Right forelimb (tissue), 1 donor: ENCODE measurements at regions not wholly inside any gene's neighbourhood (a gene's known extent, or its start where the extent isn't known, plus 50 kb on each side); places are given as distances from the start of the nearest gene placed in this dataset.
"Not testable (repeated sequence)": the region's sequence is repeated elsewhere in the genome, so short reads cannot be mapped to it uniquely, and the experiment has no call there.

Source experiments
- DNase-seq: peaks from one replicate; pipeline ENCODE4 v3.0.0-alpha.2; 2018

DNA sequence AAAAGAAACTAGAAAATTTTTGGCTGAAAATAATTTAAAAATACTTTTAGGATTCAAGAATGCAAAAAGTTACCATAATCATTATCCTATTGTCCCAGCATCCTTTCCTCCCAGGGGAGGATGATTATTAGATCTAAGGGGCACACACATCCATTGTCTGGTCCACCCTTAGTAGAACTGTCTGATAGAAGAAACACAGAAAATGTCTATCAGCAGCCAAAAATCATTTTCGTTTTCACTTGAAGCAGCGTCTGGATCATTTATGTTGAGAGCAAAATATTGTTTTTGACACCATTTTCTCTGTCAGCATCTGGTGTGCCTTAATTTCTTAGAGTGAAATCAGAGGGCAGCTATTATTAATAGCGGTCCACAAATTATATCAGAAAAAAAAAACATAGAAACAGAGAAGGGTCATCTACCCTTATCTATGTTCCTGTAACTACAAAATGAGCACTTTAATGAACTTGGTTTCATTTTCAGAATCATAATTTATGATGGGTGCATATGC, 446.3 kb downstream of the TRAM1L1 start:
- DNase-seq = no peak

DNA sequence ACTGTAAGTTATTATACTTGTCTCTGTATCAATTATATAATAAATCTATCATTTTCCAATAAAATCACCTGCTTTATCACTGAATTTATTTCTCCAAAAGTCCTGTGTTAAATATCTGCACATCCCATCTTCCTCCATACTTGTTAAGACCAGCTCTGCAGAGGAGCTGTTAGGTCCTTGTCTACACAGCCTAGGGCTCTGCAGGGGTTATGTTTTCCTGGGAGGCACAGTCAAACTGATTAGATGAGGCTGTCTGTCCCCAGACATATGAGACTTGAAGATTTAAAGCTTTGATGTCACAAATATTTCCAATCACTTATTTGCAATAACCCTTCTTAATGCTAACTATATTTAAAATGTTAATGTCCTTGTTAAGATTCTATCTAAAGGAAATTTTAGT, 446.8 kb downstream of the TRAM1L1 start:
- DNase-seq = no peak

GRCh38 chr4:116636917-116637316, 448.5 kb downstream of the TRAM1L1 start:
- DNase-seq = no peak

DNA sequence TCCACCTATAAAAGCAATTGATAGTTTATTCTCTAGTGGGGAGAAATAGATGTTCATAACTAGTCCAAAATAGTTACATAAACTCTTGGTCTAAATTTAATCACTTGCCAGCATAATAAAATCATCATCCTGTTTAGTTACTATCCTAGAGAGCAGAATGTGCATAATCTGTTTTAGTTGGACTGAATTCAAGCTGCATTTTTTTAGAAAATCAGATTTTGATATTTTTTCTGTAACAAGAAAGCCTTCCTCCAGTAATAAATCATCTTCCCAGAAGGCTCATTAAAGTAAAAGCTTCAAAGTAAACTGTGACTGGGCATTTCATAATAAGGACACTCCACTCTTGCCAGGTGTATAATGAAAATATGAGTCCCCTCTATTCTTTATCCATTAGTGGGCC, 453.1 kb downstream of the TRAM1L1 start:
- no peak for DNase-seq

- no peak for DNase-seq
These were observed 456.8 kb downstream of the TRAM1L1 start for GRCh38 chr4:116628598-116628997.

GRCh38 chr4:116627545-116627944, 457.8 kb downstream of the TRAM1L1 start:
- DNase-seq = no peak

DNA sequence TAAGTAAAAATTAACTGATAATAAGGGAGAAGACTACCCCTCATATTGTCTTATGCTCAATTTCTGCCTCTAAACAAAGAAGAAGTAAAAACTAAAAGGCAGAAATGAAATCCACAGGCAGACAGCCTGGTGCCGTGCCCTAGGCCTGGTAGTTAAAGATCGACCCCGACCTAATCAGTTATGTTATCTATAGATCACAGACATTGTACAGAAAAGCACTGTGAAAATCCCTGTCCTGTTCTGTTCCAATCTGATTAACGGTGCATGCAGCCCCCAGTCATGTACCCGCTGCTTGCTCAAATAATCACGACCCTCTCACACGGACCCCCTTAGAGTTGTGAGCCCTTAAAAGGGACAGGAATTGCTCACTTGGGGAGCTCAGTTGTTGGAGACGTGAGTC, 465.9 kb downstream of the TRAM1L1 start:
- not testable (repeated sequence) for DNase-seq

- DNase-seq = no peak
These were observed 466.7 kb downstream of the TRAM1L1 start for GRCh38 chr4:116618638-116619037.

DNA sequence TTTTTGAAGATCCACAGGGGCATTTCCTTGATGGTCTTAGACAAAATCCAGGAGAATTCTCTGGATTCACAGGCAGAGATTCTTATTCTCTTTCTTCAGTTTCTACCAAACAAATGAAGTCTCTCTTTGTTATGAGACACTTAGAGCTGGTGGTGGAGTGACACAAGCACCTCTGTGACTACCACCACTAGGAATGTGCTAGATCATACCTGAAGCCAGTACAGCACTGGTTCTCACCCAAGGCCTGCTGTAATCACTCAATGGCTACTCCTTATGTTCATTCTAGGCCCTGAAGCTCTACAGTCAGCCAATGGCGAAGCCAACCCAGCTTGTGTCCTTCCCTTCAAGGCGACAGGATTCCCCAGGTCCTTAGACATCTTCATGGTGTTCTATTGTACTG, 482.3 kb downstream of the TRAM1L1 start:
- DNase-seq = no peak

DNA sequence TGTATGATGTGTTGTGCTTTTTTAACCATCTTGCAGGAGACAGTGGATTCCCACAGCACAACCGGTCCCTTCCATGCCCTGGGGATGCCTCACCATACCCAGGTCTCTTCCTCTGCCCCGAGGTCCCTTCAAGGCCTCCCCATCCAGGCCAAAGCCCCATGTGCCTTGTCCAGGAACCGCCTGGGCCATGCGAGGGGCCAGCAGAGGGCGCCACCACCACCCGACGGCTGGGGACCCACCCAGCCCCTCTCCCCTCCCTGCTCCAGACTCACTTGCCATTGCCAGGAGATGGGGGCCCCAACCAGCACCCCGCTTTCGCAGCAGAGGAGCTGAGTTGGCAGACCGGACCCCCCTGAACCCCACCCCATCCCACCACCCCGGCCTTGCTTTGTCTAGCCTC, 485.5 kb downstream of the TRAM1L1 start:
- DNase-seq = no peak

GRCh38 chr4:116598980-116599789, 486.2 kb downstream of the TRAM1L1 start:
- no peak for DNase-seq

DNA sequence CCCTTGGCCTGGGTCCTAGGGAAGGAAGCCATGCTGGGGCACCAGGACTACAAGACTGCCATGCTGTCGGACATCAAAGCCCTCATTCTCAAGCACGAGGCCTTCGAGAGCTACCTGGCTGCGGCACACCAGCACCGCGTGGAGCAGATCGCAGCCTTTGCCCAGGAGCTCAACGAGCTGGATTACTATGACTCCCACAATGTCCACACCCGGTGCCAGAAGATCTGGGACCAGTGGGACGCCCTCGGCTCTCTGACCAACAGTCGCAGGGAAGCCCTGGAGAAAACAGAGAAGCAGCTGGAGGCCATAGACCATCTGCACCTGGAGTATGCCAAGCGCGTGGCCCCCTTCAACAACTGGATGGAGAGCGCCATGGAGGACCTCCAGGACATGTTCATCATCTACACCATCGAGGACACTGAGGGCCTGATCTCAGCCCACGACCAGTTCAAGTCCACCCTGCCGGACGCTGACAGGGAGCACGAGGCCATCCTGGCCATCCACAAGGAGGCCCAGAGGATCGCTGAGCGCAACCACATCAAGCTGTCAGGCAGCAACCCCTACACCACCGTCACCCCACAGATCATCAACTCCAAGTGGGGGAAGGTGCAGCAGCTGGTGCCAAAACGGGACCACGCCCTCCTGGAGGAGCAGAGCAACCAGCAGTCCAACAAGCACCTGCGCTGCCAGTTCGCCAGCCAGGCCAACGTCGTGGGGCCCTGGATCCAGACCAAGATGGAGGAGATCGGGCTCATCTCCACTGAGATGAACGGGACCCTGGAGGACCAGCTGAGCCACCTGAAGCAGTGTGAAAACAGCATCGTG, 487.0 kb downstream of the TRAM1L1 start:
- DNase-seq = no peak

GRCh38 chr4:116590648-116591047, 494.7 kb downstream of the TRAM1L1 start:
- DNase-seq = no peak

GRCh38 chr4:116588783-116589182, 496.6 kb downstream of the TRAM1L1 start:
- DNase-seq = no peak

DNA sequence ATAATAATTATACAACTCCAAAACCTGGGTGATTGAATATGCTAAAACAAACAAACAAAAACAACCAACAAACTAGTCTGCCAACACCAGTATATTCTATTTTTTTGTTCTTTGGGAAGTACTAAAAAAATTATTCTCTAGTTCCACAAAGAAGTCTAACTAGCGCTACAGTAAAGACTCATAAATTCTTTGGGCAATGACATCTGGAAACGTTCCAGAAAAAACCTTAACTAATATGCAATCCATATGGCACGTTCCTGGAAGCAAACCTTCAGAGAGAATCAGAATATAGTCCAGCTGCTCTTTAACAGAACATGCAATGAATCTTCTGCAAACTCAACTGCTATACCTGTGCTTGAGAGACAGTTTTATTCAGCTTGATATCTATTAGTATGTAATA, 500.1 kb downstream of the TRAM1L1 start:
- DNase-seq = no peak

DNA sequence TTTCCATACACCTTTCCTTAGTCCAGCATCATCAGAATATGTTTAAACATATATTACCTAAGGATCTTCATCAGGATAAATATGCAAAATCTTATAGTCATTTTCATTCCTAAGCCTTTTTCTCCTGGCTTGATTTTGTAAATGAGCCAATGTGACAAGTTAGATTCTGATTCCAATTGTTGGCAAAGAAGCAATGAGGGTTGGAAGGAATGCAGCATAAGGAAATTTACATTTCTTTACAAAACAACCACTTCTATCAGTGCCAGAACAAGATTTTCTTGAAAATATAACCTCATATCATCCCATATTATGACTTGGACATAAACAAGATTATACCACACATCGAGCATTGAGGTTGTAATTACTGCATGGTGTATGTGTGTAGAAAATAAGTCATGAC, 508.1 kb downstream of the TRAM1L1 start:
- DNase-seq = no peak

- DNase-seq = no peak
These were observed 511.8 kb downstream of the TRAM1L1 start for GRCh38 chr4:116573540-116573939.

- no peak for DNase-seq
These were observed 523.6 kb downstream of the TRAM1L1 start for GRCh38 chr4:116561768-116562167.

DNA sequence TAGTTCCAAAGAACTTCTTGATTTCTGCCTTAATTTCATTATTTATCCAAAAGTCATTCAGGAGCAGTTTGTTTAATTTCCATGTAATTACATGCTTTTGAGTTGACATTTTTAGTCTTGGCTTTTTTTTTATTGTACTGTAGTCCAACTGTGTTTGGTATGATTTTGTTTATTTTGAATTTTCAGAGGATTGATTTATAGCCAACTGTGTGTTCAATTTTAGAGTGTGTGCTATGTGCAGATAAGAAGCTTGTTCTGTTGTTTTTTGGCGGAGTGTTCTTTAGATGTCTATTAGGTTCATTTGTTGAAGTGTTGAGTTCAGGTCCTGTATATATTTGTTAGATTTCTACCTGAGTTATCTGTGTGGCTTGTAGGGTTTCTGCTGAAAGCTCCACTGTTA, 533.6 kb downstream of the TRAM1L1 start:
- DNase-seq = no peak

GRCh38 chr4:116547632-116548031, 537.7 kb downstream of the TRAM1L1 start:
- DNase-seq = no peak

GRCh38 chr4:116546759-116547158, 538.6 kb downstream of the TRAM1L1 start:
- DNase-seq = no peak

GRCh38 chr4:116544946-116545345, 540.4 kb downstream of the TRAM1L1 start:
- no peak for DNase-seq

DNA sequence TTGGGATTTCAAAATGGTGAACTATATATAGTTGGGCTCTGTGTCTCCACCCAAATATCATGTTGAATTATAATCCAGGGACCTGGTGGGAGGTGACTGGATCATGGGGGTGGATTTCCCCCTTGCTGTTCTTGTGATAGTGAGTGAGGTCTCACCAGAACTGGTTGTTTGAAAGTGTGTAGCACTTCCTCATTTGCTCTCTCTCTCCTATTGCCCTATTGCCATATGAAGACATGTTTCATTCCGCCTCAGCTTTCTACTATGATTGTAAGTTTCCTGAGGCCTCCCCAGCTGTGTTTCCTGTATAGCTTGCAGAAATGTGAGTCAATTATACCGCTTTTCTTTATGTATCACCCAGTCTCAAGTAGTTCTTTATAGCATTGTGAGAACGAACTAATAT, 545.6 kb downstream of the TRAM1L1 start:
- DNase-seq = no peak

DNA sequence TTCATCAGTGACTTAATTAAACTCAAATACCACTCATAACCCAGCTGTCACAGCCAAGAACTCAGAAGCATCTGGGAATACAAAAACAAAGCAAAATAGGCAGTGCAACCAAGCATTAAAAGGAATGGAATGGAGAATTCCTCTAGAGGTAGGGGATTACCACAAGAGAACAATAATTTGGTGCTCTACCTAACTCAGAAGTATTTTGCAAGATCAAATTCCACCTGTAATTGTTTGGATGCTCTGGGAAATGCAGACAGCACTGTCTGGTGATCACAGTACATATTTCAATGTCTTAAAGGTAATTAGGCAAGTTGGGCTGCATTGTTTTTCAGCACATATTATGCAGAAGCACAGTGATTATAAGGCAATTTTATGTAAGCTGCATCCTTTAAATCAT, 547.5 kb downstream of the TRAM1L1 start:
- no peak for DNase-seq
